NB4 (cell line): ENCODE measurements at regions not wholly inside any gene's neighbourhood (a gene's known extent, or its start where the extent isn't known, plus 50 kb on each side); places are given as distances from the start of the nearest gene placed in this dataset.

ENCODE experiments used
- CTCF ChIP-seq: IDR thresholded peaks from one replicate; pipeline ENCODE4 v1.5.1; 2012; ENCODE audit warnings: low read depth, low read length
- MAX ChIP-seq: IDR thresholded peaks from 2 replicates; pipeline ENCODE4 v1.6.1; 2011; ENCODE audit warnings: low read depth, low read length
- POLR2A ChIP-seq: IDR thresholded peaks from 2 replicates; pipeline ENCODE4 v1.6.1; 2011; ENCODE audit warnings: mild to moderate bottlenecking; ENCODE audit not compliant: insufficient read length; ENCODE audit errors: extremely low read depth

GRCh38 chr2:237234268-237234667, 148.6 kb downstream of the COPS8 start:
- TF ChIP-seq CTCF (no peak), POLR2A (no peak), MAX (no peak)
